B cell (primary cell): ENCODE measurements at regions not wholly inside any gene's neighbourhood (a gene's known extent, or its start where the extent isn't known, plus 50 kb on each side); places are given as distances from the start of the nearest gene placed in this dataset.

Source experiments
- ATAC-seq: fragments of 200-7000 bp; cut with Tn5 transposase; one replicate; pipeline ENCODE4 v1.10.0; 2021; ENCODE audit warnings: low read depth, mild to moderate bottlenecking, moderate number of reproducible peaks, moderate library complexity
- CTCF ChIA-PET: fragments of 350-600 bp; sonication (Branson Sonifier 250); formaldehyde crosslinking; loops from one replicate; lab custom pipeline; 2021; ENCODE audit warnings: antibody characterized with exemption, inconsistent platforms; lab: Charles Lee
- POLR2A ChIA-PET: fragments of 350-600 bp; sonication (Branson Sonifier 250); formaldehyde crosslinking; loops from one replicate; lab custom pipeline; 2021; ENCODE audit warnings: antibody characterized with exemption; lab: Charles Lee
- DNase-seq: peaks from one replicate; pipeline ENCODE4 v3.0.0; 2013
- H2AFZ ChIP-seq: 2 replicates; pipeline ENCODE4 v1.6.1; 2012; ENCODE audit warnings: mild to moderate bottlenecking, low read depth, low read length; ENCODE audit not compliant: insufficient read depth, poor library complexity, severe bottlenecking
- H3K27ac ChIP-seq, 2 donors: 1 replicate in 1 of 2; 2 replicates in 1 of 2; pipeline ENCODE4 v1.5.1; 2012 to 2013; ENCODE audit warnings: low read length in 2 of 2, mild to moderate bottlenecking in 2 of 2, moderate library complexity in 1 of 2
- H3K27me3 ChIP-seq, 4 experiments: fragments of 200-600 bp in 1 of 4; sonication (generic) in 1 of 4; replicated peaks in 1 of 4; 1 replicate in 2 of 4; 2 replicates in 2 of 4; pipeline versions ENCODE4 v1.6.1 to v1.7.0; 2013 to 2016; ENCODE audit warnings: low read length in 3 of 4, mild to moderate bottlenecking in 2 of 4, mixed read lengths in 1 of 4, moderate library complexity in 1 of 4; ENCODE audit not compliant: insufficient read depth in 4 of 4, control insufficient read depth in 3 of 4; ENCODE audit errors: control extremely low read depth in 1 of 4
- H3K36me3 ChIP-seq, 2 experiments: replicated peaks in 1 of 2; 1 replicate in 1 of 2; 2 replicates in 1 of 2; pipeline versions ENCODE4 v1.6.1 to v1.7.1; 2013; ENCODE audit warnings: low read length in 1 of 2; ENCODE audit not compliant: insufficient read depth in 2 of 2, control insufficient read depth in 1 of 2; ENCODE audit errors: control extremely low read depth in 1 of 2, extremely low read depth in 1 of 2
- H3K4me1 ChIP-seq, 2 donors: fragments of 200-600 bp in 1 of 2; sonication (generic) in 1 of 2; 1 replicate in 1 of 2; 2 replicates in 1 of 2; pipeline versions ENCODE4 v1.5.1 to v1.6.1; 2013 to 2017; ENCODE audit warnings: low read length in 2 of 2; ENCODE audit not compliant: control insufficient read depth in 2 of 2, insufficient read depth in 2 of 2
- H3K4me2 ChIP-seq: replicated peaks from 2 replicates; pipeline ENCODE3; 2012; ENCODE audit warnings: mild to moderate bottlenecking, low read depth, low read length; ENCODE audit not compliant: poor library complexity, severe bottlenecking
- H3K4me3 ChIP-seq, 5 experiments: fragments of 200-600 bp in 1 of 5; sonication (generic) in 1 of 5; 1 replicate in 3 of 5; 2 replicates in 2 of 5; pipeline versions ENCODE4 v1.5.1 to v1.7.0; 2011 to 2016; ENCODE audit warnings: low read length in 4 of 5, mild to moderate bottlenecking in 4 of 5, low read depth in 2 of 5, control low read depth in 1 of 5, moderate library complexity in 1 of 5; ENCODE audit not compliant: insufficient read depth in 1 of 5; ENCODE audit errors: control extremely low read depth in 1 of 5, extremely low read depth in 1 of 5
- H3K79me2 ChIP-seq: fragments of 200-600 bp; sonication (generic); one replicate; pipeline ENCODE4 v1.6.0; 2016; ENCODE audit warnings: low read length; ENCODE audit not compliant: control insufficient read depth, insufficient read depth
- H3K9ac ChIP-seq: fragments of 200-600 bp; sonication (generic); 2 replicates; pipeline ENCODE4 v1.6.1; 2017; ENCODE audit warnings: mild to moderate bottlenecking, low read length, moderate library complexity
- H3K9me3 ChIP-seq, 3 donors: one replicate each; pipeline versions ENCODE4 v1.6.1 to v1.7.1; 2013; ENCODE audit warnings: low read length in 2 of 3; ENCODE audit not compliant: control insufficient read depth in 2 of 3, insufficient read depth in 1 of 3; ENCODE audit errors: control extremely low read depth in 1 of 3
- H4K20me1 ChIP-seq: 2 replicates; pipeline ENCODE4 v1.6.0; 2012; ENCODE audit warnings: mild to moderate bottlenecking, low read length; ENCODE audit not compliant: insufficient read depth, control insufficient read depth, poor library complexity, severe bottlenecking
- H3K27ac Mint-ChIP-seq: one replicate; pipeline ENCODE4 v1.8.0; 2021; ENCODE audit warnings: mixed read lengths
- H3K27me3 Mint-ChIP-seq: one replicate; pipeline ENCODE4 v1.8.0; 2021; ENCODE audit warnings: mixed read lengths
- H3K4me1 Mint-ChIP-seq: one replicate; pipeline ENCODE4 v1.8.0; 2021; ENCODE audit warnings: mixed read lengths
- H3K4me3 Mint-ChIP-seq: one replicate; pipeline ENCODE4 v1.8.0; 2021; ENCODE audit warnings: mixed read lengths
- H3K9me3 Mint-ChIP-seq: one replicate; pipeline ENCODE4 v1.8.0; 2022; ENCODE audit warnings: mixed read lengths; ENCODE audit not compliant: insufficient read depth
- CTCF ChIP-seq: fragments of 200-600 bp; IDR thresholded peaks from one replicate; pipeline ENCODE4 v1.8.0; 2022; ENCODE audit warnings: antibody characterized with exemption, mild to moderate bottlenecking
- EZH2 ChIP-seq: IDR thresholded peaks from 2 replicates; pipeline ENCODE4 v1.6.1; 2012; ENCODE audit warnings: borderline replicate concordance, low read depth, mild to moderate bottlenecking, moderate library complexity, low read length; ENCODE audit not compliant: insufficient read depth, poor library complexity, severe bottlenecking
- WGBS: methylation state at CpG from one replicate; pipeline ENCODE4 v1.1.5; 2013; ENCODE audit warnings: missing lambda C conversion rate; ENCODE audit not compliant: insufficient coverage; 5-methylcytosine and 5-hydroxymethylcytosine counted together
- intact Hi-C: fragments of 100-400 bp; cut with micrococcal nuclease; formaldehyde crosslinking; loops from one replicate; pipeline ENCODE4 v1.10.0; 2022

- H3K9ac ChIP-seq: no peak overlapping the region
- DNase-seq (no peak), ATAC-seq (no peak)
- H3K4me1 ChIP-seq: no peaks in the 10 kb centered on the region
- no peak overlapping the region for H3K27ac Mint-ChIP-seq
- no peak overlapping the region for H3K4me3 Mint-ChIP-seq
- ChIA-PET CTCF (no interaction called here), POLR2A (no interaction called here)
- intact Hi-C loops: no loop called here
- H3K9me3 ChIP-seq: no peaks in the 10 kb centered on the region
- no peak overlapping the region for H3K27ac ChIP-seq
- no peak overlapping the region for H3K4me3 ChIP-seq
- H4K20me1 ChIP-seq: no peaks in the 10 kb centered on the region
- no peaks in the 10 kb centered on the region for H3K27me3 ChIP-seq
- no peaks in the 10 kb centered on the region for H3K36me3 ChIP-seq
- no peak overlapping the region for H3K4me2 ChIP-seq
- no peaks in the 10 kb centered on the region for H3K4me1 Mint-ChIP-seq
- no peaks in the 10 kb centered on the region for H3K27me3 Mint-ChIP-seq
- no peaks in the 10 kb centered on the region for H3K79me2 ChIP-seq
- no peak for TF ChIP-seq EZH2
- TF ChIP-seq CTCF: no peak
- peaks cover 5% of the 10 kb centered on the region for H3K9me3 Mint-ChIP-seq
- no peak overlapping the region for H2AFZ ChIP-seq
Observed at GRCh38 chr20:6496874-6497273, 270.6 kb upstream of the BMP2 start.

DNA sequence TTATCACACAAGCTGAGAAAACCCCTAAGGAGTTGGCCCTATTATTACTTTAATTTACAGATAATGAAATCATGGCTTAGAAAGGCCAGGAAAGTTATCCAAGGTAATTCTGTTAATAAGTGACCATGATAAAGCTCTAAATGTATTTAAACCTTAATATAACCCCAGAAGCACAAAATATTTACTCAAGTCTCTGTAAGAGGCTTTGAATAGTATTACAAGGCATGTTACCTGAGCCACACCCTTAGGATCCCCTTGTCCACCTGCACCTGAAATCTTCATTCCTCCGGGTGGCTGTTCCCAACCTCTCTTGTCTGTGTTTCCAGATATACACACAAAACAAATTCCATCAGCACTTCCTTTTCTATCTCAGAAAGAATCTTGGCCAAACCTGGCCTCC is 271.6 kb upstream of the BMP2 start:
- Mint-ChIP-seq H3K27ac (no peak overlapping the region), H3K9me3 (peaks cover 5% of the 10 kb centered on the region), H3K4me1 (no peaks in the 10 kb centered on the region), H3K4me3 (no peak overlapping the region), H3K27me3 (no peaks in the 10 kb centered on the region)
- no peaks in the 10 kb centered on the region for H4K20me1 ChIP-seq
- ATAC-seq (no peak), DNase-seq (no peak)
- no peaks in the 10 kb centered on the region for H3K79me2 ChIP-seq
- H3K27ac ChIP-seq: no peak overlapping the region
- intact Hi-C loops: no loop called here
- ChIA-PET POLR2A (no interaction called here), CTCF (no interaction called here)
- H3K4me2 ChIP-seq: no peak overlapping the region
- 100% methylated on average over 1 of the region's 1 CpG for WGBS
- H3K4me1 ChIP-seq: no peaks in the 10 kb centered on the region
- H3K9ac ChIP-seq: no peak overlapping the region
- H3K9me3 ChIP-seq: no peaks in the 10 kb centered on the region
- H2AFZ ChIP-seq: no peak overlapping the region
- H3K4me3 ChIP-seq: no peak overlapping the region
- no peaks in the 10 kb centered on the region for H3K27me3 ChIP-seq
- TF ChIP-seq CTCF (no peak), EZH2 (no peak)
- H3K36me3 ChIP-seq: no peaks in the 10 kb centered on the region
